ENCODE measurements at regions not wholly inside any gene's neighbourhood (a gene's known extent, or its start where the extent isn't known, plus 50 kb on each side); places are given as distances from the start of the nearest gene placed in this dataset.

DNA sequence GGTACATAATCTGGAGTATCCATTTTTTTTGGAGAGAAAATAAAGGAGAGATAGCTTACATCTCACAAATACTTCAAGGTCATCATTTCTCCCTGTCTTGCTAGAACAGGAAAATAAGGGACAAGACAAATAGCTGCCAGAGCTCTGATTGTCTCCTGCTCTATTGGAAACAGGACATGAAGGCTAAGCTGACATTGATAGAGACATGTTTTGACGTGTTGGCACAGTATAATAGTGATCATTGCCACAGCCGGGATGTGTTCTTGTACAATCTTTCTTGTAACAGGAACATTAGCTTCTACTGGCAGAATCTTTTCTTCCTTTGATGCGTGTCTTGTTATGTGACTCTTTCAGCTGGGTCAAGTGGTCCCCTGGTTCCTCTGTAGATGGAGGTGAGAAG lies 279.3 kb upstream of the MTPN start:
- no peak for TF ChIP-seq POLR2AphosphoS5 (IDR thresholded peaks at IDR 0.05)
- no peak for TF ChIP-seq CTCF (IDR thresholded peaks at IDR 0.05)
- no peak for TF ChIP-seq POLR2A (IDR thresholded peaks at IDR 0.05)

Data from prostate gland (tissue), 2 donors.